ENCODE measurements at regions not wholly inside any gene's neighbourhood (a gene's known extent, or its start where the extent isn't known, plus 50 kb on each side); places are given as distances from the start of the nearest gene placed in this dataset.

- Histone ChIP-seq H3K27ac (ENCODE audit: low read length) (no peak overlapping the region), H3K9me3 (ENCODE audit: control insufficient read depth, insufficient read depth, low read length) (no peaks in the 10 kb centered on the region), H3K27me3 (ENCODE audit: control insufficient read depth, insufficient read depth, low read length) (no peaks in the 10 kb centered on the region), H3K4me3 (ENCODE audit: low read length) (no peak overlapping the region), H3K4me1 (ENCODE audit: control insufficient read depth, insufficient read depth, low read length) (no peaks in the 10 kb centered on the region), H3K36me3 (ENCODE audit: control insufficient read depth, insufficient read depth, low read length) (no peaks in the 10 kb centered on the region)
- WGBS (ENCODE audit: insufficient coverage, insufficient read length) = no CpG with 5 or more reads among the region's 2 CpGs
- no peak for DNase-seq (ENCODE audit: low read depth, low spot score)
These were observed 88.0 kb upstream of the CELF4 start for GRCh38 chr18:37653618-37654017.

DNA sequence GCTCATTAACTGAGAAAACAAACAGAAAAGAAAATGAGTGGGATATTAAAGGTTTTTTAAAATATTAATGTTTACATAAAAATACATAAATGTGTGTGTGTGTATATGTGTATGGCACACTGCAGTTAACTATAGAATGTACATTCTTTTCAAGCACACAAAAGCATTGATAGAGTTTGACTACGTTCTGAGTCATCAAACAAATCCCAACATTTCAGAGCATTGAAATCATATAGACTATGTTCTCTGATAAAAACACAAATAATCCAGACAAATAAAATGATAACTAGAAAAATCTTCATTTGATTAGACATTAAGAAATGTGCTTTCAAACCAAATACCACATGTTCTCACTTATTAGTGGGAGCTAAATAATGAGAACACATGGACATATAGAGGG is 84.3 kb upstream of the CELF4 start:
- H3K27ac ChIP-seq (ENCODE audit: low read length) = no peak overlapping the region
- no peaks in the 10 kb centered on the region for H3K27me3 ChIP-seq (ENCODE audit: control insufficient read depth, insufficient read depth, low read length)
- H3K36me3 ChIP-seq (ENCODE audit: control insufficient read depth, insufficient read depth, low read length) = no peaks in the 10 kb centered on the region
- WGBS (ENCODE audit: insufficient coverage, insufficient read length) = no CpG with 5 or more reads among the region's 1 CpG
- no peaks in the 10 kb centered on the region for H3K9me3 ChIP-seq (ENCODE audit: control insufficient read depth, insufficient read depth, low read length)
- H3K4me3 ChIP-seq (ENCODE audit: low read length) = no peak overlapping the region
- DNase-seq (ENCODE audit: low read depth, low spot score) = no peak
- H3K4me1 ChIP-seq (ENCODE audit: control insufficient read depth, insufficient read depth, low read length) = no peaks in the 10 kb centered on the region

- no peak for DNase-seq (ENCODE audit: low read depth, low spot score)
- Histone ChIP-seq H3K27ac (ENCODE audit: low read length) (no peak overlapping the region), H3K9me3 (ENCODE audit: control insufficient read depth, insufficient read depth, low read length) (no peaks in the 10 kb centered on the region), H3K36me3 (ENCODE audit: control insufficient read depth, insufficient read depth, low read length) (no peaks in the 10 kb centered on the region), H3K27me3 (ENCODE audit: control insufficient read depth, insufficient read depth, low read length) (no peaks in the 10 kb centered on the region), H3K4me1 (ENCODE audit: control insufficient read depth, insufficient read depth, low read length) (no peaks in the 10 kb centered on the region), H3K4me3 (ENCODE audit: low read length) (no peak overlapping the region)
These were observed 83.8 kb upstream of the CELF4 start for GRCh38 chr18:37649416-37649815.

DNA sequence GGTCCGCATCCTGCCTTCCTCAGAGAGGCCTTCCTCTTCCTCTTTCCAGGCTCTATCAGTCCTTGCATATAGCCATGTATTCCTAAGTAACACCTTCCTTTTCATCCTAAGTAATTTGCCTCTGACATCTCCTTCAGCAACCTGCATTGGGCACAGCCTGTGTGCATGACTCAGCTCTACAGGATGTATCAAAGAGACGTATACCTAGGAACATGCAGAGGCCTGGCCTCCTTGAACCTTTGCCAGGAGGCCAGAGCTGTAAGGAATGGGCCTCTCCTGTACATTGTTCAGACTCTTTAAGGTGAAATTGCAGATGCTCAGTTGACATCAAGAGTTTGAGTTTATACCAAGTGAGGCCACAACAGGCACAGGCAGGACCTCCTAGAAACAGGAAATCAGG is 76.0 kb upstream of the CELF4 start:
- Histone ChIP-seq H3K9me3 (ENCODE audit: control insufficient read depth, insufficient read depth, low read length) (no peaks in the 10 kb centered on the region), H3K27ac (ENCODE audit: low read length) (no peak overlapping the region), H3K4me1 (ENCODE audit: control insufficient read depth, insufficient read depth, low read length) (0 out of 2 replicates have a peak, but pooled peaks cover 5% of the 10 kb centered on the region), H3K36me3 (ENCODE audit: control insufficient read depth, insufficient read depth, low read length) (no peaks in the 10 kb centered on the region), H3K27me3 (ENCODE audit: control insufficient read depth, insufficient read depth, low read length) (no peaks in the 10 kb centered on the region), H3K4me3 (ENCODE audit: low read length) (no peak overlapping the region)
- no CpG with 5 or more reads among the region's 2 CpGs for whole genome bisulfite sequencing (ENCODE audit: insufficient coverage, insufficient read length)
- no peak for DNase-seq (ENCODE audit: low read depth, low spot score)

- no peaks in the 10 kb centered on the region for H3K36me3 ChIP-seq (ENCODE audit: control insufficient read depth, insufficient read depth, low read length)
- no peak for DNase-seq (ENCODE audit: low read depth, low spot score)
These were observed 74.9 kb upstream of the CELF4 start for GRCh38 chr18:37640504-37640903.

GRCh38 chr18:37639846-37640245 is 74.2 kb upstream of the CELF4 start:
- no CpG with 5 or more reads among the region's 3 CpGs for WGBS (ENCODE audit: insufficient coverage, insufficient read length)
- Histone ChIP-seq H3K27ac (ENCODE audit: low read length) (no peak overlapping the region), H3K36me3 (ENCODE audit: control insufficient read depth, insufficient read depth, low read length) (no peaks in the 10 kb centered on the region), H3K4me3 (ENCODE audit: low read length) (no peak overlapping the region), H3K9me3 (ENCODE audit: control insufficient read depth, insufficient read depth, low read length) (no peaks in the 10 kb centered on the region), H3K27me3 (ENCODE audit: control insufficient read depth, insufficient read depth, low read length) (no peaks in the 10 kb centered on the region), H3K4me1 (ENCODE audit: control insufficient read depth, insufficient read depth, low read length) (0 out of 2 replicates have a peak, but pooled peaks cover 5% of the 10 kb centered on the region)
- DNase-seq (ENCODE audit: low read depth, low spot score) = no peak

More at GRCh38 chr18:37640504-37640903, 74.9 kb upstream of the CELF4 start:
- H3K4me3 ChIP-seq (ENCODE audit: low read length) = no peak overlapping the region
- H3K4me1 ChIP-seq (ENCODE audit: control insufficient read depth, insufficient read depth, low read length) = 0 out of 2 replicates have a peak, but pooled peaks cover 5% of the 10 kb centered on the region
- no peaks in the 10 kb centered on the region for H3K9me3 ChIP-seq (ENCODE audit: control insufficient read depth, insufficient read depth, low read length)
- H3K27me3 ChIP-seq (ENCODE audit: control insufficient read depth, insufficient read depth, low read length) = no peaks in the 10 kb centered on the region
- no peak overlapping the region for H3K27ac ChIP-seq (ENCODE audit: low read length)

DNA sequence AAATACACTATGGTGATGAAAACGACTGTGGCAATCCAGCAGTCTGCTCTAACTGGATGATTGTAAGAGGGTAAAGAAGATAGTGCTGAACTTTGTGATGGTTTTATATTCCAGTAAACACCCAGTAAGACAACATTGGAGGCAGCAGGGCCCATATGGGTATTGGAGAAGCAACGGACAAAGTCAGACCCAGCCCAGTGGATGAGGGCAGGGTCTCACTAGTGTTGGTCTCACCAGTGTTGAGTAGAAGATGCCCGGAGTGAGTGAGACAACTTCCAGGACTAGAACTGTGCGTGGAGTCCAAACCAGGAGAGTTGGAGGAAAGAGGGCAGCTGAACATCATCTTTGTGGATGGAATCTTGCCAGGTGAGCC is 71.9 kb upstream of the CELF4 start:
- H3K9me3 ChIP-seq (ENCODE audit: control insufficient read depth, insufficient read depth, low read length) = no peaks in the 10 kb centered on the region
- no peak for DNase-seq (ENCODE audit: low read depth, low spot score)
- H3K4me1 ChIP-seq (ENCODE audit: control insufficient read depth, insufficient read depth, low read length) = 0 out of 2 replicates have a peak, but pooled peaks cover 5% of the 10 kb centered on the region
- H3K27ac ChIP-seq (ENCODE audit: low read length) = no peak overlapping the region
- H3K36me3 ChIP-seq (ENCODE audit: control insufficient read depth, insufficient read depth, low read length) = no peaks in the 10 kb centered on the region
- H3K4me3 ChIP-seq (ENCODE audit: low read length) = no peak overlapping the region
- WGBS (ENCODE audit: insufficient coverage, insufficient read length) = no CpG with 5 or more reads among the region's 4 CpGs
- H3K27me3 ChIP-seq (ENCODE audit: control insufficient read depth, insufficient read depth, low read length) = no peaks in the 10 kb centered on the region

- H3K9me3 ChIP-seq (ENCODE audit: control insufficient read depth, insufficient read depth, low read length) = no peaks in the 10 kb centered on the region
- H3K27me3 ChIP-seq (ENCODE audit: control insufficient read depth, insufficient read depth, low read length) = no peaks in the 10 kb centered on the region
- no peaks in the 10 kb centered on the region for H3K36me3 ChIP-seq (ENCODE audit: control insufficient read depth, insufficient read depth, low read length)
- H3K4me3 ChIP-seq (ENCODE audit: low read length) = no peak overlapping the region
- no CpG with 5 or more reads among the region's 8 CpGs for WGBS (ENCODE audit: insufficient coverage, insufficient read length)
- DNase-seq (ENCODE audit: low read depth, low spot score) = no peak
- 0 out of 2 replicates have a peak, but pooled peaks cover 5% of the 10 kb centered on the region for H3K4me1 ChIP-seq (ENCODE audit: control insufficient read depth, insufficient read depth, low read length)
- no peak overlapping the region for H3K27ac ChIP-seq (ENCODE audit: low read length)
These were observed 71.4 kb upstream of the CELF4 start for GRCh38 chr18:37636831-37637477.

DNA sequence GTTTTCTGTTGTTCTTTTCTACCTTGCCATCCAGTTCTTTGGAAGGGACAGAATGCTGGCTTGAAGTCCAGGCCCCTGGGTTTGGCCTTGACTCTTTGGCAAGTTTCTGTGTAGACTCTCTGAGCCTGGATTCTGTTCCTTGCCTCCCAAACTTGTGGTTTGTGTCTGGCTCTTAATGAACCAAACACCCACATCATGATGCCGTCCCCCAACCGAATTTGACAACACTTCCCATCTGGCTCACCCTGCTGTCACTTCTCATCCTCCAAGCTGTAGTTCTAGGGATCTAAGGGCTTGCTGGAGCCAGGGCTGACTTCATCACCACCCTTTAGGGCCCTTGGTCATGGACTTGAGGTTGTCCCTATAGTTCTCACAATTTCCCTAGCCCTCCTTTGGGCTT is 68.9 kb upstream of the CELF4 start:
- Histone ChIP-seq H3K4me1 (ENCODE audit: control insufficient read depth, insufficient read depth, low read length) (no peaks in the 10 kb centered on the region), H3K27ac (ENCODE audit: low read length) (no peak overlapping the region), H3K9me3 (ENCODE audit: control insufficient read depth, insufficient read depth, low read length) (no peaks in the 10 kb centered on the region), H3K36me3 (ENCODE audit: control insufficient read depth, insufficient read depth, low read length) (no peaks in the 10 kb centered on the region), H3K4me3 (ENCODE audit: low read length) (no peak overlapping the region), H3K27me3 (ENCODE audit: control insufficient read depth, insufficient read depth, low read length) (no peaks in the 10 kb centered on the region)
- DNase-seq (ENCODE audit: low read depth, low spot score) = no peak
- no CpG with 5 or more reads among the region's 2 CpGs for WGBS (ENCODE audit: insufficient coverage, insufficient read length)

DNA sequence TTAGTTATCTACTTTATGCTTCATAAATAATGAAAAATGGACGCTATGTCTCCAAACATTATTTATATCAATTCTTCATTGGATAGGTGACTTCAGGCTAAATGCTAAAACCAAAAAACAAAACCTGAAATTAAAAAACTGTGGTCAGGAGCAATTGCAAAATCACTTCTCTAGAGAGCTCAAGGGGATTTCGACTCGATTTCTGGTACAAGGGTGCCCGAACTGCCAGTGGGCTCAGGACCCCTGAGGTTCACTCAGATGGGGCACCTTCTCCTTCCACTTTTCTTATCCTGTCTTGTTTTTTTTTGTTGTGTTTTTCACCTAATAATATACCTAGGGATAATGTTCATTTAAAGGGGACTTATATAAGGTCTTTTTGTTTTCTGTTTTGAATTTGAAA is 65.8 kb upstream of the CELF4 start:
- H3K4me1 ChIP-seq (ENCODE audit: control insufficient read depth, insufficient read depth, low read length) = no peaks in the 10 kb centered on the region
- no peaks in the 10 kb centered on the region for H3K36me3 ChIP-seq (ENCODE audit: control insufficient read depth, insufficient read depth, low read length)
- no peak for DNase-seq (ENCODE audit: low read depth, low spot score)
- H3K27ac ChIP-seq (ENCODE audit: low read length) = no peak overlapping the region
- H3K9me3 ChIP-seq (ENCODE audit: control insufficient read depth, insufficient read depth, low read length) = no peaks in the 10 kb centered on the region
- H3K4me3 ChIP-seq (ENCODE audit: low read length) = no peak overlapping the region
- no peaks in the 10 kb centered on the region for H3K27me3 ChIP-seq (ENCODE audit: control insufficient read depth, insufficient read depth, low read length)
- WGBS (ENCODE audit: insufficient coverage, insufficient read length) = no CpG with 5 or more reads among the region's 4 CpGs

- no peaks in the 10 kb centered on the region for H3K9me3 ChIP-seq (ENCODE audit: control insufficient read depth, insufficient read depth, low read length)
- no peaks in the 10 kb centered on the region for H3K36me3 ChIP-seq (ENCODE audit: control insufficient read depth, insufficient read depth, low read length)
- no CpG with 5 or more reads among the region's 2 CpGs for WGBS (ENCODE audit: insufficient coverage, insufficient read length)
- H3K27me3 ChIP-seq (ENCODE audit: control insufficient read depth, insufficient read depth, low read length) = no peaks in the 10 kb centered on the region
- DNase-seq (ENCODE audit: low read depth, low spot score) = no peak
- H3K4me3 ChIP-seq (ENCODE audit: low read length) = no peak overlapping the region
- H3K27ac ChIP-seq (ENCODE audit: low read length) = no peak overlapping the region
- no peaks in the 10 kb centered on the region for H3K4me1 ChIP-seq (ENCODE audit: control insufficient read depth, insufficient read depth, low read length)
These were observed 64.7 kb upstream of the CELF4 start for GRCh38 chr18:37630334-37630733.
